Astrocyte (in vitro differentiated cells and primary cell): ENCODE measurements at regions not wholly inside any gene's neighbourhood (a gene's known extent, or its start where the extent isn't known, plus 50 kb on each side); places are given as distances from the start of the nearest gene placed in this dataset.
"Not testable (repeated sequence)": the region's sequence is repeated elsewhere in the genome, so short reads cannot be mapped to it uniquely, and the experiment has no call there.

Source experiments
- DNase-seq: peaks from one replicate; pipeline ENCODE4 v3.0.0-alpha.2; 2010; ENCODE audit warnings: low read depth
- FAIRE-seq: peaks from 2 replicates; lab custom pipeline; 2011; peaks lifted over from hg19 to GRCh38; lab: Jason Lieb, UNC
- H2AFZ ChIP-seq: 2 replicates; pipeline ENCODE4 v1.6.0; 2012; ENCODE audit warnings: low read depth, low read length, inconsistent platforms
- H3K27ac ChIP-seq: 2 replicates; pipeline ENCODE4 v1.5.1; 2011; ENCODE audit warnings: low read depth, low read length, inconsistent platforms
- H3K27me3 ChIP-seq: 2 replicates; pipeline ENCODE4 v1.6.0; 2011; ENCODE audit warnings: low read length, inconsistent platforms; ENCODE audit not compliant: insufficient read depth
- H3K36me3 ChIP-seq: 2 replicates; pipeline ENCODE4 v1.5.1; 2011; ENCODE audit warnings: low read length, inconsistent platforms; ENCODE audit not compliant: insufficient read depth
- H3K4me1 ChIP-seq: 2 replicates; pipeline ENCODE4 v1.5.1; 2011; ENCODE audit warnings: low read length, inconsistent platforms; ENCODE audit not compliant: insufficient read depth
- H3K4me2 ChIP-seq: 2 replicates; pipeline ENCODE4 v1.6.0; 2012; ENCODE audit warnings: low read length, inconsistent platforms
- H3K4me3 ChIP-seq: 2 replicates; pipeline ENCODE4 v1.5.1; 2011; ENCODE audit warnings: low read depth, mild to moderate bottlenecking, low read length, inconsistent platforms; ENCODE audit not compliant: insufficient read depth
- H3K79me2 ChIP-seq: 2 replicates; pipeline ENCODE4 v1.6.0; 2012; ENCODE audit warnings: mild to moderate bottlenecking, low read length, inconsistent platforms; ENCODE audit not compliant: insufficient read depth
- H3K9ac ChIP-seq: 2 replicates; pipeline ENCODE4 v1.6.0; 2012; ENCODE audit warnings: mild to moderate bottlenecking, low read length, inconsistent platforms
- H3K9me3 ChIP-seq: 2 replicates; pipeline ENCODE4 v1.5.1; 2012; ENCODE audit warnings: low read depth, mild to moderate bottlenecking, low read length, inconsistent platforms; ENCODE audit not compliant: insufficient read depth
- H4K20me1 ChIP-seq: 2 replicates; pipeline ENCODE4 v1.6.0; 2012; ENCODE audit warnings: low read length, inconsistent platforms; ENCODE audit not compliant: insufficient read depth
- H3K27ac Mint-ChIP-seq: one replicate; pipeline ENCODE4 v1.8.0; 2021; ENCODE audit warnings: mild to moderate bottlenecking, mixed read lengths; ENCODE audit not compliant: unreplicated experiment
- H3K27me3 Mint-ChIP-seq: one replicate; pipeline ENCODE4 v1.8.0; 2021; ENCODE audit warnings: low read depth, mixed read lengths; ENCODE audit not compliant: unreplicated experiment
- H3K36me3 Mint-ChIP-seq: one replicate; pipeline ENCODE4 v1.8.0; 2021; ENCODE audit warnings: low read depth, mixed read lengths; ENCODE audit not compliant: unreplicated experiment
- H3K4me1 Mint-ChIP-seq: one replicate; pipeline ENCODE4 v1.8.0; 2021; ENCODE audit warnings: low read depth, mixed read lengths; ENCODE audit not compliant: unreplicated experiment
- H3K4me3 Mint-ChIP-seq: one replicate; pipeline ENCODE4 v1.8.0; 2021; ENCODE audit warnings: mild to moderate bottlenecking, moderate library complexity, mixed read lengths; ENCODE audit not compliant: unreplicated experiment
- H3K9me3 Mint-ChIP-seq: one replicate; pipeline ENCODE4 v1.8.0; 2021; ENCODE audit warnings: mild to moderate bottlenecking, mixed read lengths; ENCODE audit not compliant: unreplicated experiment
- CTCF ChIP-seq: IDR thresholded peaks from 2 replicates; pipeline ENCODE4 v1.5.1; 2011; ENCODE audit warnings: low read depth, mild to moderate bottlenecking, inconsistent platforms, low read length, moderate library complexity; ENCODE audit not compliant: insufficient read depth
- EZH2 ChIP-seq: IDR thresholded peaks from 2 replicates; pipeline ENCODE4 v1.6.1; 2012; ENCODE audit warnings: mild to moderate bottlenecking, low read length, inconsistent platforms; ENCODE audit not compliant: insufficient read depth

DNA sequence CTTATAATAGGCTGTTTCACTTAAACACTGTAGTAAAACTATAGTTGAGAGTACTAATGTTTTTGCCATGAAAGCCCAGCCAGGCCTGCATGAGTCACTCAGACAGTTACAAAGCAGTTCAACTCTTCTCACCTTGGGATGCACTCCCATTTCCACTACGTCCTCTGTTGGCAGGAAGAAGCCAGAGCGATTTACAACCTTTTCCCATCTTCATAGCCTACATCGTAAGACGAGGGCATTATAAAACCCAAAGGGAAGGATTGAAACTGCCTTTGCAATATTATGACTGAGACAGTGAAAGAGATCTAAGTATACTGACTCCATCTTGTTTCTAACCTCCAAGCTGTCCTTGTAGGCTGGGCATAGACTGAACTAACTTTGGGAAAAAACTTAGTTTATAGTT lies 71.8 kb upstream of the CSF1 start:
- DNase-seq (peak; percentile 62), FAIRE-seq (peak; percentile 34)
- no peak overlapping the region for H3K4me3 ChIP-seq
- H2AFZ ChIP-seq = no peak overlapping the region
- Mint-ChIP-seq H3K36me3 (no peaks in the 10 kb centered on the region), H3K27ac (no peak overlapping the region), H3K9me3 (peaks cover 10% of the 10 kb centered on the region), H3K4me3 (no peak overlapping the region), H3K4me1 (no peaks in the 10 kb centered on the region), H3K27me3 (peaks cover 2% of the 10 kb centered on the region)
- H3K9me3 ChIP-seq = no peaks in the 10 kb centered on the region
- H3K27ac ChIP-seq = no peak overlapping the region
- H3K79me2 ChIP-seq = no peaks in the 10 kb centered on the region
- H3K36me3 ChIP-seq = no peaks in the 10 kb centered on the region
- no peaks in the 10 kb centered on the region for H3K27me3 ChIP-seq
- no peak for TF ChIP-seq CTCF
- TF ChIP-seq EZH2 = no peak
- no peaks in the 10 kb centered on the region for H4K20me1 ChIP-seq
- no peak overlapping the region for H3K4me2 ChIP-seq
- H3K9ac ChIP-seq = no peak overlapping the region
- no peaks in the 10 kb centered on the region for H3K4me1 ChIP-seq

DNA sequence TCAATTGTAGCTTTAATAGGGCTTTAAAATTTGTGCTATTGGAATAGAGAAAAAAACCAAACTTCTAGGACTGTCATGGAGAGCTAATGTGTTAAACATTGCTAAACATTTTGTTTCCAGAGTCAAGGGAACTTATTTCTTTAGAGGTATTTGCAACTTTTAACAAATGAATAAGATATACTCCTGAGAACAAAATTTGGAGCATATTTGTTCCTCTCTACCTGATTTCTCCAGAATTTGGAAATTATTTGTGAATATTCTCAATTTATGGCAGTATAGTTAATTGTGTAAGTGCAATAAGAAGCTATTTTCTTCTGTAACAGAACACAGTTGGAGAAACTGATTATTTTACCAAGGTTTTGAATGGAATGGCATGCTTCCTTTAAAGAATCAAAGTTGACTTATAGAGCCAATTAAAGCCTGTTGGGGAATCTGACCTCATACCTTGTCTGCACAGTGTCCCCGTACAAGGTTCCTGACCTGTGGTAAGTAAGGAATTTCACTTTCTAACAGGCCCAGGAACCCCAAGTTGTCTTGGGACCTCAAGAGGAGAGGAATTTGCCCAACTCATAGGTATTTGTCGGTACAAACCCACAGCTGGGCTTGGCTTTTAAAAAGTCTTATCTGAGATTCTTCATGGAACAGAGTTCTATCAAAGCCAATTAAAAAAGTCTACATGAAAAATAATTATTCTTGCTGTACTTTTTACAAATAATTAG lies 72.6 kb upstream of the CSF1 start:
- Histone ChIP-seq H3K27me3 (no peaks in the 10 kb centered on the region), H3K79me2 (no peaks in the 10 kb centered on the region), H3K36me3 (no peaks in the 10 kb centered on the region), H3K4me1 (no peaks in the 10 kb centered on the region), H3K4me3 (no peak overlapping the region), H3K4me2 (no peak overlapping the region), H3K9me3 (no peaks in the 10 kb centered on the region), H3K27ac (no peak overlapping the region), H2AFZ (no peak overlapping the region), H3K9ac (no peak overlapping the region), H4K20me1 (no peaks in the 10 kb centered on the region)
- no peak for DNase-seq
- Mint-ChIP-seq H3K27me3 (peaks cover 3% of the 10 kb centered on the region), H3K4me3 (no peak overlapping the region), H3K36me3 (no peaks in the 10 kb centered on the region), H3K27ac (no peak overlapping the region), H3K9me3 (peaks cover 10% of the 10 kb centered on the region), H3K4me1 (no peaks in the 10 kb centered on the region)
- FAIRE-seq = no peak
- no peak for TF ChIP-seq CTCF

DNA sequence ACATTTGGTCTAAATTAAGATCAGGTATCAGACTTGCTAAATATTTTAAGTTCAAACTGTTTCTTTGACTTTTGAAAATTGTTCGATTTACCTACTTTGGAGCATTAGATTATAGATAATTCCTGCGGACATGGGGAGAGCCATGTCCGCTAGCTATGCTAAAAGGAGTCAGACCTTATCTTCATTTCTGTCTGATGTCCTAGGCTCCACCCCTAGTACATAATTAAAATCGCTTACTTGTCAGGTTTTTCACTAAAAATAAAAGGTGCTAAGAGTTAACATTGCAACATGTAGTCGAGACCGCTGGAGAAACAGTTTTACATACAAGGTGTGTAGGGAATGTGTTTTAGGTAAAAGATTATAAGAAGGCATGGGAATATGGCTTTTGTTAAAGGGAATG lies 71.9 kb upstream of the EPS8L3 start:
- not testable (repeated sequence) for H3K36me3 Mint-ChIP-seq, H3K4me3 ChIP-seq, H3K4me1 ChIP-seq, H4K20me1 ChIP-seq, H3K4me1 Mint-ChIP-seq, H3K4me2 ChIP-seq, H3K9ac ChIP-seq, H3K27me3 ChIP-seq, H3K27me3 Mint-ChIP-seq, H3K9me3 ChIP-seq, FAIRE-seq, H2AFZ ChIP-seq, H3K4me3 Mint-ChIP-seq, H3K27ac Mint-ChIP-seq, H3K79me2 ChIP-seq, DNase-seq, H3K27ac ChIP-seq, H3K36me3 ChIP-seq
- peaks cover 12% of the 10 kb centered on the region for H3K9me3 Mint-ChIP-seq
